ENCODE measurements at regions not wholly inside any gene's neighbourhood (a gene's known extent, or its start where the extent isn't known, plus 50 kb on each side); places are given as distances from the start of the nearest gene placed in this dataset.

- DNase-seq (ENCODE audit: low spot score): no peak
- no peak for FAIRE-seq
These were observed 355.4 kb downstream of the CRPPA start for GRCh38 chr7:16065939-16066338.

GRCh38 chr7:16063716-16064675 lies 357.3 kb downstream of the CRPPA start:
- FAIRE-seq (no peak), DNase-seq (ENCODE audit: low spot score) (no peak)

GRCh38 chr7:16063221-16063620 lies 358.1 kb downstream of the CRPPA start:
- no peak for DNase-seq (ENCODE audit: low spot score)
- FAIRE-seq: no peak

GRCh38 chr7:16062269-16062668 lies 359.1 kb downstream of the CRPPA start:
- DNase-seq (ENCODE audit: low spot score) (peak; percentile 40), FAIRE-seq (no peak)

GRCh38 chr7:16061630-16062029 lies 359.7 kb downstream of the CRPPA start:
- FAIRE-seq: no peak
- no peak for DNase-seq (ENCODE audit: low spot score)

GRCh38 chr7:16061011-16061410 lies 360.3 kb downstream of the CRPPA start:
- DNase-seq (ENCODE audit: low spot score) (no peak), FAIRE-seq (no peak)

- DNase-seq (ENCODE audit: low spot score) (no peak), FAIRE-seq (no peak)
These were observed 360.8 kb downstream of the CRPPA start for GRCh38 chr7:16060502-16060901.

GRCh38 chr7:16055263-16055976 lies 365.9 kb downstream of the CRPPA start:
- FAIRE-seq (no peak), DNase-seq (ENCODE audit: low spot score) (no peak)

GRCh38 chr7:16051561-16052255 lies 365.2 kb upstream of the MEOX2 start:
- DNase-seq (ENCODE audit: low spot score) (no peak), FAIRE-seq (no peak)

- FAIRE-seq: no peak
- no peak for DNase-seq (ENCODE audit: low spot score)
These were observed 359.6 kb upstream of the MEOX2 start for GRCh38 chr7:16046041-16046440.

GRCh38 chr7:16045296-16045695 lies 358.8 kb upstream of the MEOX2 start:
- DNase-seq (ENCODE audit: low spot score) (no peak), FAIRE-seq (no peak)

- FAIRE-seq: no peak
- DNase-seq (ENCODE audit: low spot score): no peak
These were observed 358.2 kb upstream of the MEOX2 start for GRCh38 chr7:16044645-16045044.

- FAIRE-seq: no peak
These were observed 353.9 kb upstream of the MEOX2 start for GRCh38 chr7:16040346-16040745.

GRCh38 chr7:16038906-16039305 lies 352.4 kb upstream of the MEOX2 start:
- FAIRE-seq (no peak), DNase-seq (ENCODE audit: low spot score) (no peak)

More at GRCh38 chr7:16040346-16040745, 353.9 kb upstream of the MEOX2 start:
- no peak for DNase-seq (ENCODE audit: low spot score)

- no peak for DNase-seq (ENCODE audit: low spot score)
- no peak for FAIRE-seq
These were observed 348.9 kb upstream of the MEOX2 start for GRCh38 chr7:16035392-16035791.

- no peak for DNase-seq (ENCODE audit: low spot score)
- FAIRE-seq: no peak
These were observed 348.4 kb upstream of the MEOX2 start for GRCh38 chr7:16034866-16035265.

- DNase-seq (ENCODE audit: low spot score): no peak
- no peak for FAIRE-seq
These were observed 347.9 kb upstream of the MEOX2 start for GRCh38 chr7:16034353-16034752.

- DNase-seq (ENCODE audit: low spot score) (no peak), FAIRE-seq (no peak)
These were observed 346.8 kb upstream of the MEOX2 start for GRCh38 chr7:16033233-16033632.

GRCh38 chr7:16028636-16029035 lies 342.2 kb upstream of the MEOX2 start:
- FAIRE-seq (no peak), DNase-seq (ENCODE audit: low spot score) (no peak)

- DNase-seq (ENCODE audit: low spot score) (no peak), FAIRE-seq (no peak)
These were observed 341.6 kb upstream of the MEOX2 start for GRCh38 chr7:16028103-16028502.

- no peak for FAIRE-seq
- DNase-seq (ENCODE audit: low spot score): no peak
These were observed 340.9 kb upstream of the MEOX2 start for GRCh38 chr7:16027396-16027795.
